Esophagus squamous epithelium (tissue), 4 donors: ENCODE measurements at regions not wholly inside any gene's neighbourhood (a gene's known extent, or its start where the extent isn't known, plus 50 kb on each side); places are given as distances from the start of the nearest gene placed in this dataset.

Experiments used
- CTCF ChIP-seq, 6 experiments: fragments of 450-650 bp in 4 of 6; fragments of 200-600 bp in 2 of 6; sonication (generic) in 2 of 6; IDR thresholded peaks; one replicate each; pipeline ENCODE4 v1.5.1; 2016 to 2019; ENCODE audit warnings: antibody characterized with exemption in 6 of 6, mild to moderate bottlenecking in 4 of 6, moderate library complexity in 4 of 6
- POLR2A ChIP-seq, 4 donors: fragments of 450-650 bp; IDR thresholded peaks; one replicate each; pipeline ENCODE4 v1.6.1; 2017; ENCODE audit warnings: antibody characterized with exemption in 4 of 4, mild to moderate bottlenecking in 4 of 4, moderate library complexity in 3 of 4

DNA sequence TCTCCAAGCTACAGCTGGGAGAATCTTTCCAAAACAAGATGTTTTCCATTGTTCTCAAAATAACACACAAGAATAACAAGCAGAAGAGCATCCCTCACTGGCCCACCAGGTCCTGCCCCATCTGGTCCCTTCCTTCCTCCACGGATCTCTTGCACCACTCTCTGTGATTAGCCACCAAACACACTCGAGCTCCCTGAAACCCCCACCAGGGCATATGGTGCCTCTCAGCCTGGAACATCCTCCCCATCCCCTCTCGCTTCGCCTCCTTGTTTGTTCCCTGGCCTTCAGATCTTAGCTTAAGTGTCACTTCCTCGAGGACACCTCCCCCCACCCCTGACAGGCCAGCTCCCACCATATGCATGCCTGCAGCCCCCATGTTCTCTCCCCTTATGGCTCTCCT is 496.6 kb upstream of the PROK2 start:
- TF ChIP-seq CTCF (IDR thresholded peaks at IDR 0.05) = no peak
- no peak for TF ChIP-seq POLR2A (IDR thresholded peaks at IDR 0.05)
